PC-3 (cell line): ENCODE measurements at regions not wholly inside any gene's neighbourhood (a gene's known extent, or its start where the extent isn't known, plus 50 kb on each side); places are given as distances from the start of the nearest gene placed in this dataset.

ENCODE experiments used
- CTCF ChIP-seq: fragments of 300-600 bp; sonication (generic); conservative IDR thresholded peaks from 2 replicates; pipeline ENCODE4 v1.5.1; 2017; ENCODE audit warnings: antibody characterized with exemption, low read depth, mild to moderate bottlenecking, low read length
- EZH2 ChIP-seq: fragments of 300-600 bp; sonication (generic); IDR thresholded peaks from one replicate; pipeline ENCODE4 v1.6.1; 2017; ENCODE audit warnings: antibody characterized with exemption, mild to moderate bottlenecking, low read length; ENCODE audit not compliant: unreplicated experiment

- TF ChIP-seq CTCF = no peak
- TF ChIP-seq EZH2 = no peak
Observed at GRCh38 chr9:135347461-135347860, 132.1 kb upstream of the PPP1R26 start.
